ENCODE measurements at regions not wholly inside any gene's neighbourhood (a gene's known extent, or its start where the extent isn't known, plus 50 kb on each side); places are given as distances from the start of the nearest gene placed in this dataset.

- Histone ChIP-seq H3K27me3 (replicated peaks; ENCODE audit: control insufficient read depth, insufficient read depth, low read length) (no peaks in the 10 kb centered on the region), H3K36me3 (ENCODE audit: control insufficient read depth, insufficient read depth, low read length) (no peaks in the 10 kb centered on the region), H3K4me3 (replicated peaks; ENCODE audit: low read depth, low read length) (no peak overlapping the region)
- no peak for DNase-seq (ENCODE audit: extremely low read depth, insufficient read length)
- TF ChIP-seq CTCF (IDR thresholded peaks at IDR 0.05; ENCODE audit: insufficient read depth, low read length, poor library complexity, severe bottlenecking) = no peak
Observed at GRCh38 chr5:98510143-98510985, 263.1 kb upstream of the RGMB start.

GRCh38 chr5:98513380-98513779 is 260.1 kb upstream of the RGMB start:
- no peak overlapping the region for H3K4me3 ChIP-seq (replicated peaks; ENCODE audit: low read depth, low read length)
- H3K27me3 ChIP-seq (replicated peaks; ENCODE audit: control insufficient read depth, insufficient read depth, low read length) = no peaks in the 10 kb centered on the region
- DNase-seq (ENCODE audit: extremely low read depth, insufficient read length) = no peak
- no peaks in the 10 kb centered on the region for H3K36me3 ChIP-seq (ENCODE audit: control insufficient read depth, insufficient read depth, low read length)
- no peak for TF ChIP-seq CTCF (IDR thresholded peaks at IDR 0.05; ENCODE audit: insufficient read depth, low read length, poor library complexity, severe bottlenecking)

GRCh38 chr5:98514215-98514614 is 259.2 kb upstream of the RGMB start:
- TF ChIP-seq CTCF (IDR thresholded peaks at IDR 0.05; ENCODE audit: insufficient read depth, low read length, poor library complexity, severe bottlenecking) = no peak
- DNase-seq (ENCODE audit: extremely low read depth, insufficient read length) = no peak
- Histone ChIP-seq H3K27me3 (replicated peaks; ENCODE audit: control insufficient read depth, insufficient read depth, low read length) (no peaks in the 10 kb centered on the region), H3K36me3 (ENCODE audit: control insufficient read depth, insufficient read depth, low read length) (no peaks in the 10 kb centered on the region), H3K4me3 (replicated peaks; ENCODE audit: low read depth, low read length) (no peak overlapping the region)

GRCh38 chr5:98516701-98517100 is 256.8 kb upstream of the RGMB start:
- Histone ChIP-seq H3K27me3 (replicated peaks; ENCODE audit: control insufficient read depth, insufficient read depth, low read length) (no peaks in the 10 kb centered on the region), H3K4me3 (replicated peaks; ENCODE audit: low read depth, low read length) (no peak overlapping the region), H3K36me3 (ENCODE audit: control insufficient read depth, insufficient read depth, low read length) (no peaks in the 10 kb centered on the region)
- DNase-seq (ENCODE audit: extremely low read depth, insufficient read length) = no peak
- TF ChIP-seq CTCF (IDR thresholded peaks at IDR 0.05; ENCODE audit: insufficient read depth, low read length, poor library complexity, severe bottlenecking) = no peak

- no peaks in the 10 kb centered on the region for H3K27me3 ChIP-seq (replicated peaks; ENCODE audit: control insufficient read depth, insufficient read depth, low read length)
- no peak for TF ChIP-seq CTCF (IDR thresholded peaks at IDR 0.05; ENCODE audit: insufficient read depth, low read length, poor library complexity, severe bottlenecking)
- no peaks in the 10 kb centered on the region for H3K36me3 ChIP-seq (ENCODE audit: control insufficient read depth, insufficient read depth, low read length)
- no peak for DNase-seq (ENCODE audit: extremely low read depth, insufficient read length)
- no peak overlapping the region for H3K4me3 ChIP-seq (replicated peaks; ENCODE audit: low read depth, low read length)
Observed at GRCh38 chr5:98517560-98518366, 255.7 kb upstream of the RGMB start.
